ENCODE measurements at regions not wholly inside any gene's neighbourhood (a gene's known extent, or its start where the extent isn't known, plus 50 kb on each side); places are given as distances from the start of the nearest gene placed in this dataset.

GRCh38 chr13:48593536-48593935 is 60.2 kb upstream of the CYSLTR2 start:
- no peak for TF ChIP-seq EP300 (IDR thresholded peaks at IDR 0.05; ENCODE audit: borderline replicate concordance)
- no peak for TF ChIP-seq MAX (IDR thresholded peaks at IDR 0.05)
- TF ChIP-seq REST (IDR thresholded peaks at IDR 0.05; ENCODE audit: low read depth) = no peak
- no peak for TF ChIP-seq NFIC (IDR thresholded peaks at IDR 0.05)
- no peak for TF ChIP-seq CREB1 (IDR thresholded peaks at IDR 0.05; ENCODE audit: low read depth)
- TF ChIP-seq YY1 (IDR thresholded peaks at IDR 0.05; ENCODE audit: low read depth) = no peak
- no peak for TF ChIP-seq USF1 (IDR thresholded peaks at IDR 0.05)
- TF ChIP-seq CEBPB (IDR thresholded peaks at IDR 0.05) = no peak
- TF ChIP-seq EGR1 (IDR thresholded peaks at IDR 0.05) = no peak
- no peak for TF ChIP-seq TCF12 (IDR thresholded peaks at IDR 0.05; ENCODE audit: low read depth)

Measured in Ishikawa (cell line).